Neural cell (in vitro differentiated cells): ENCODE measurements at regions not wholly inside any gene's neighbourhood (a gene's known extent, or its start where the extent isn't known, plus 50 kb on each side); places are given as distances from the start of the nearest gene placed in this dataset.

ENCODE experiments used
- H2AFZ ChIP-seq: fragments of 200-600, 300-800 bp; sonication (generic), shearing (Covaris generic); 2 replicates; pipeline ENCODE4 v1.6.0; 2014; ENCODE audit warnings: low read depth, mild to moderate bottlenecking, antibody characterized with exemption, low read length, moderate library complexity
- H3F3A ChIP-seq: fragments of 200-600 bp; shearing (Covaris generic); 2 replicates; pipeline ENCODE4 v1.6.1; 2016; ENCODE audit warnings: mild to moderate bottlenecking, moderate library complexity, mixed read lengths, antibody characterized with exemption, low read length; ENCODE audit not compliant: insufficient read depth, poor library complexity, severe bottlenecking
- H3K27ac ChIP-seq: fragments of 200-600, 300-800 bp; sonication (generic), shearing (Covaris generic); 2 replicates; pipeline ENCODE4 v1.5.1; 2014; ENCODE audit warnings: mild to moderate bottlenecking, low read length, moderate library complexity
- H3K27me3 ChIP-seq: fragments of 300-800, 200-600 bp; sonication (generic), shearing (Covaris generic); 2 replicates; pipeline ENCODE4 v1.6.0; 2014; ENCODE audit warnings: mild to moderate bottlenecking, low read depth, low read length, moderate library complexity; ENCODE audit not compliant: insufficient read depth
- H3K36me3 ChIP-seq: fragments of 300-800, 200-600 bp; sonication (generic), shearing (Covaris generic); 2 replicates; pipeline ENCODE4 v1.5.1; 2014; ENCODE audit warnings: mild to moderate bottlenecking, antibody characterized with exemption, low read length, moderate library complexity; ENCODE audit not compliant: insufficient read depth
- H3K4me2 ChIP-seq: fragments of 300-800, 200-600 bp; sonication (generic), shearing (Covaris generic); 2 replicates; pipeline ENCODE4 v1.6.0; 2014; ENCODE audit warnings: mild to moderate bottlenecking, low read length
- H3K4me3 ChIP-seq: fragments of 300-800, 200-600 bp; sonication (generic), shearing (Covaris generic); 2 replicates; pipeline ENCODE4 v1.5.1; 2014; ENCODE audit warnings: mild to moderate bottlenecking, low read length, moderate library complexity
- H3K79me2 ChIP-seq: fragments of 200-600 bp; shearing (Covaris generic); replicated peaks from 2 replicates; pipeline ENCODE4 v1.6.0; 2014; ENCODE audit warnings: mild to moderate bottlenecking, low read length, moderate library complexity; ENCODE audit not compliant: insufficient read depth
- H3K9ac ChIP-seq: fragments of 300-800, 200-600 bp; sonication (generic), shearing (Covaris generic); 2 replicates; pipeline ENCODE4 v1.6.1; 2016; ENCODE audit warnings: mild to moderate bottlenecking, low read length, mixed read lengths
- H3K9me2 ChIP-seq: fragments of 200-600 bp; shearing (Covaris generic); 2 replicates; pipeline ENCODE4 v1.6.1; 2016; ENCODE audit warnings: mild to moderate bottlenecking, low read length, mixed read lengths; ENCODE audit not compliant: insufficient read depth
- H3K9me3 ChIP-seq: fragments of 200-600, 300-800 bp; sonication (generic), shearing (Covaris generic); 2 replicates; pipeline ENCODE4 v1.6.1; 2016; ENCODE audit warnings: mild to moderate bottlenecking, mixed run types, low read length, moderate library complexity, mixed read lengths
- H4K20me1 ChIP-seq: fragments of 200-600 bp; shearing (Covaris generic); 2 replicates; pipeline ENCODE4 v1.6.1; 2016; ENCODE audit warnings: mild to moderate bottlenecking, mixed run types; ENCODE audit not compliant: insufficient read depth
- CTCF ChIP-seq: fragments of 450-650 bp; IDR thresholded peaks from 2 replicates; pipeline ENCODE4 v1.5.1; 2014; ENCODE audit warnings: antibody characterized with exemption, mild to moderate bottlenecking, moderate library complexity; ENCODE audit not compliant: poor library complexity, severe bottlenecking
- EP300 ChIP-seq: fragments of 450-650 bp; conservative IDR thresholded peaks from 2 replicates; pipeline ENCODE4 v1.6.1; 2014; ENCODE audit warnings: antibody characterized with exemption, mild to moderate bottlenecking, moderate library complexity; ENCODE audit not compliant: poor library complexity, severe bottlenecking
- EZH2 ChIP-seq: fragments of 200-600, 300-800 bp; shearing (Covaris generic), sonication (generic); IDR thresholded peaks from 2 replicates; pipeline ENCODE4 v1.6.1; 2014; ENCODE audit warnings: antibody characterized with exemption, low read length, borderline replicate concordance, mild to moderate bottlenecking; ENCODE audit not compliant: insufficient read depth, poor library complexity, severe bottlenecking
- MXI1 ChIP-seq: fragments of 450-650 bp; conservative IDR thresholded peaks from 2 replicates; pipeline ENCODE4 v1.6.1; 2014; ENCODE audit warnings: antibody characterized with exemption, mild to moderate bottlenecking; ENCODE audit not compliant: poor library complexity, severe bottlenecking
- POLR2AphosphoS5 ChIP-seq: IDR thresholded peaks from 2 replicates; pipeline ENCODE4 v1.6.1; 2012
- RAD21 ChIP-seq: fragments of 450-650 bp; conservative IDR thresholded peaks from 2 replicates; pipeline ENCODE4 v1.6.1; 2014; ENCODE audit warnings: antibody characterized with exemption, mild to moderate bottlenecking, moderate library complexity
- REST ChIP-seq: IDR thresholded peaks from 2 replicates; pipeline ENCODE4 v1.6.1; 2012; ENCODE audit warnings: borderline replicate concordance
- SMC3 ChIP-seq: fragments of 450-650 bp; conservative IDR thresholded peaks from 2 replicates; pipeline ENCODE4 v1.6.1; 2014; ENCODE audit warnings: antibody characterized with exemption, mild to moderate bottlenecking, moderate library complexity; ENCODE audit not compliant: poor library complexity
- TAF1 ChIP-seq: IDR thresholded peaks from 2 replicates; pipeline ENCODE4 v1.6.1; 2012; ENCODE audit warnings: low read depth

GRCh38 chr10:29214551-29214950 is 74.3 kb upstream of the LYZL1 start:
- Histone ChIP-seq H3K79me2 (no peaks in the 10 kb centered on the region), H3K36me3 (no peaks in the 10 kb centered on the region), H3K4me2 (no peak overlapping the region), H3K4me3 (no peak overlapping the region), H3K9me2 (no peaks in the 10 kb centered on the region), H3K27ac (no peak overlapping the region), H3K9ac (no peak overlapping the region), H2AFZ (no peak overlapping the region), H3K9me3 (no peaks in the 10 kb centered on the region), H3K27me3 (no peaks in the 10 kb centered on the region), H4K20me1 (no peaks in the 10 kb centered on the region), H3F3A (no peaks in the 10 kb centered on the region)
- no peak for TF ChIP-seq RAD21
- TF ChIP-seq SMC3, result no peak
- TF ChIP-seq MXI1, result no peak
- no peak for TF ChIP-seq EZH2
- TF ChIP-seq REST, result no peak
- no peak for TF ChIP-seq CTCF
- TF ChIP-seq TAF1, result no peak
- no peak for TF ChIP-seq POLR2AphosphoS5
- no peak for TF ChIP-seq EP300

GRCh38 chr10:29217292-29217738 is 71.6 kb upstream of the LYZL1 start:
- no peak overlapping the region for H3K9ac ChIP-seq
- H3K36me3 ChIP-seq, result no peaks in the 10 kb centered on the region
- H3F3A ChIP-seq, result no peaks in the 10 kb centered on the region
- H4K20me1 ChIP-seq, result no peaks in the 10 kb centered on the region
- no peak overlapping the region for H3K4me3 ChIP-seq
- H3K79me2 ChIP-seq, result no peaks in the 10 kb centered on the region
- no peaks in the 10 kb centered on the region for H3K9me3 ChIP-seq
- no peak overlapping the region for H2AFZ ChIP-seq
- TF ChIP-seq CTCF, result no peak
- TF ChIP-seq SMC3, result no peak
- TF ChIP-seq TAF1, result no peak
- no peak for TF ChIP-seq MXI1
- TF ChIP-seq EP300, result no peak
- TF ChIP-seq EZH2, result no peak
- no peak for TF ChIP-seq REST
- TF ChIP-seq POLR2AphosphoS5, result no peak
- TF ChIP-seq RAD21, result no peak
- H3K27ac ChIP-seq, result no peak overlapping the region
- no peaks in the 10 kb centered on the region for H3K9me2 ChIP-seq
- no peaks in the 10 kb centered on the region for H3K27me3 ChIP-seq
- no peak overlapping the region for H3K4me2 ChIP-seq
